Mesothelial cell of epicardium (in vitro differentiated cells): ENCODE measurements at regions not wholly inside any gene's neighbourhood (a gene's known extent, or its start where the extent isn't known, plus 50 kb on each side); places are given as distances from the start of the nearest gene placed in this dataset.
"Not testable (repeated sequence)": the region's sequence is repeated elsewhere in the genome, so short reads cannot be mapped to it uniquely, and the experiment has no call there.

Source experiments
- DNase-seq, 2 experiments: peaks; one replicate each; pipeline ENCODE4 v3.0.0; 2021; ENCODE audit warnings: low spot score in 2 of 2; ENCODE audit not compliant: unreplicated experiment in 2 of 2
- H3K27ac Mint-ChIP-seq: 2 replicates; pipeline ENCODE4 v1.8.0; 2021; ENCODE audit warnings: mixed read lengths
- H3K27me3 Mint-ChIP-seq: 2 replicates; pipeline ENCODE4 v1.8.0; 2021; ENCODE audit warnings: low read depth, mixed read lengths
- H3K36me3 Mint-ChIP-seq: 2 replicates; pipeline ENCODE4 v1.8.0; 2021; ENCODE audit warnings: mixed read lengths
- H3K4me1 Mint-ChIP-seq: 2 replicates; pipeline ENCODE4 v1.8.0; 2021; ENCODE audit warnings: mixed read lengths
- H3K4me3 Mint-ChIP-seq: 2 replicates; pipeline ENCODE4 v1.8.0; 2021; ENCODE audit warnings: mild to moderate bottlenecking, moderate library complexity, mixed read lengths
- H3K9me3 Mint-ChIP-seq: 2 replicates; pipeline ENCODE4 v1.8.0; 2021; ENCODE audit warnings: mixed read lengths
- CTCF ChIP-seq: fragments of 200-600 bp; sonication (generic); IDR thresholded peaks from one replicate; pipeline ENCODE4 v1.5.0; 2021; ENCODE audit warnings: antibody characterized with exemption; ENCODE audit not compliant: unreplicated experiment

- H3K27ac Mint-ChIP-seq, result no peak overlapping the region
- peaks cover 6% of the 10 kb centered on the region for H3K27me3 Mint-ChIP-seq
- TF ChIP-seq CTCF, result no peak
- H3K9me3 Mint-ChIP-seq, result peaks cover 15% of the 10 kb centered on the region
- H3K36me3 Mint-ChIP-seq, result no peaks in the 10 kb centered on the region
- H3K4me1 Mint-ChIP-seq, result no peaks in the 10 kb centered on the region
- DNase-seq, result no peak
- H3K4me3 Mint-ChIP-seq, result no peak overlapping the region
These were observed 185.3 kb upstream of the IPO5 start for GRCh38 chr13:97768134-97768533.

DNA sequence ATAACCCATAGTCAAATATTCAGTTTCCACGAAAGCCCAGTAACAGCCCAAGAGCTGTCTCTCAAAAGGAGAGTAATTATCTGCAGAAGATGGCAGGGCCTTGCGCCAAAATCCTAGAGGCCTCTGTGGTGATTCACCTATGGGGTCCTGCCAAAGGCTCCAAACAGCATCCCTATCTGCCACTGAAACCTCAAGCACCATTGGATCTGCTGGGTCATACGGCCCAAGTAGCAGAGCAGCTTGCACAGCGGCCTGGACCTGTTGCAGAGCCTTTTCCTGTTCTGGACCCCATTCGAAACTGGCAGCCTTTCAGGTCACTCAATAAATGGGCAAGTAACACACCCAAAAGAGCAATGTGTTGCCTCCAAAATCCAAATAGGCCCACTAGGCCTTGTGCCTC is 183.2 kb upstream of the IPO5 start:
- not testable (repeated sequence) for DNase-seq, H3K36me3 Mint-ChIP-seq, H3K27ac Mint-ChIP-seq, H3K4me1 Mint-ChIP-seq, H3K4me3 Mint-ChIP-seq, H3K27me3 Mint-ChIP-seq
- peaks cover 15% of the 10 kb centered on the region for H3K9me3 Mint-ChIP-seq

- not testable (repeated sequence) for DNase-seq, H3K36me3 Mint-ChIP-seq, H3K27me3 Mint-ChIP-seq, H3K4me1 Mint-ChIP-seq, H3K4me3 Mint-ChIP-seq, H3K27ac Mint-ChIP-seq
- peaks cover 29% of the 10 kb centered on the region for H3K9me3 Mint-ChIP-seq
These were observed 181.0 kb upstream of the IPO5 start for GRCh38 chr13:97772466-97772865.

- not testable (repeated sequence) for H3K27ac Mint-ChIP-seq, DNase-seq, H3K4me1 Mint-ChIP-seq, H3K36me3 Mint-ChIP-seq, H3K4me3 Mint-ChIP-seq
- peaks cover 35% of the 10 kb centered on the region for H3K9me3 Mint-ChIP-seq
- H3K27me3 Mint-ChIP-seq, result peaks cover 15% of the 10 kb centered on the region
These were observed 178.9 kb upstream of the IPO5 start for GRCh38 chr13:97774391-97775100.

DNA sequence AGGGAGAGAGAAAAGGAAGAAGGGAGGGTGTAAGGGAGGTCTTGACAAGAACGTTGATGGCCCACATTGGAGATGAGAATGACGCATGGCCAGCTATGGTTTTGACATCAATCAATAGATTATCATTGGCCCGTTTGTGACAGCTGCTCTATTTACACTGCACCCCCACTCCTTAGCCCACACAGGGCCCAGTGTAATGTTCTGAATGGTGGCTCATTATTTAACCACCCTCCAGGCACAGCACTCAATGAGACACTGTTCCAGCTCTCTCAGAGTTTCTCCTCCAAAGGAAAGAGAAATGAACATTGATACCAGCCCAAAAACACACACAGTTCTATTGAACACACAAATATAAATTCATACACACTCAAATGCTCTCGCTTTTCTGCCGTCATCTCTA is 173.0 kb upstream of the IPO5 start:
- Mint-ChIP-seq H3K27ac (no peak overlapping the region), H3K27me3 (peaks cover 23% of the 10 kb centered on the region)

GRCh38 chr13:97781891-97782305 is 171.6 kb upstream of the IPO5 start:
- Mint-ChIP-seq H3K36me3 (no peaks in the 10 kb centered on the region), H3K4me3 (no peak overlapping the region)

More for the DNA sequence above, 173.0 kb upstream of the IPO5 start:
- Mint-ChIP-seq H3K36me3 (no peaks in the 10 kb centered on the region), H3K4me1 (no peaks in the 10 kb centered on the region), H3K4me3 (no peak overlapping the region), H3K9me3 (peaks cover 28% of the 10 kb centered on the region)
- no peak for DNase-seq
- TF ChIP-seq CTCF, result no peak

GRCh38 chr13:97786510-97786909 is 167.0 kb upstream of the IPO5 start:
- no peak for TF ChIP-seq CTCF
- H3K4me3 Mint-ChIP-seq, result no peak overlapping the region
- no peaks in the 10 kb centered on the region for H3K4me1 Mint-ChIP-seq
- peaks cover 7% of the 10 kb centered on the region for H3K27me3 Mint-ChIP-seq
- peaks cover 36% of the 10 kb centered on the region for H3K9me3 Mint-ChIP-seq
- no peak overlapping the region for H3K27ac Mint-ChIP-seq
- no peaks in the 10 kb centered on the region for H3K36me3 Mint-ChIP-seq
- DNase-seq, result no peak

More at GRCh38 chr13:97781891-97782305, 171.6 kb upstream of the IPO5 start:
- peaks cover 23% of the 10 kb centered on the region for H3K27me3 Mint-ChIP-seq
- no peaks in the 10 kb centered on the region for H3K4me1 Mint-ChIP-seq
- TF ChIP-seq CTCF, result no peak
- DNase-seq, result no peak
- peaks cover 20% of the 10 kb centered on the region for H3K9me3 Mint-ChIP-seq
- H3K27ac Mint-ChIP-seq, result no peak overlapping the region
